Esophagus muscularis mucosa (tissue), 4 donors: ENCODE measurements at regions not wholly inside any gene's neighbourhood (a gene's known extent, or its start where the extent isn't known, plus 50 kb on each side); places are given as distances from the start of the nearest gene placed in this dataset.
"Not testable (repeated sequence)": the region's sequence is repeated elsewhere in the genome, so short reads cannot be mapped to it uniquely, and the experiment has no call there.

ENCODE experiments used
- DNase-seq: peaks from one replicate; pipeline ENCODE4 v3.0.0-alpha.2; 2017; ENCODE audit errors: extremely low spot score
- H3K27ac ChIP-seq, 4 donors: fragments of 200-600 bp; sonication (generic); replicated peaks in 1 of 4; 1 replicate in 3 of 4; 2 replicates in 1 of 4; pipeline ENCODE4 v1.5.1; 2016 to 2019; ENCODE audit warnings: mild to moderate bottlenecking in 1 of 4
- H3K27me3 ChIP-seq, 4 donors: fragments of 200-600 bp; sonication (generic); one replicate each; pipeline versions ENCODE4 v1.5.1 to v1.6.0; 2016 to 2019
- H3K36me3 ChIP-seq, 4 donors: fragments of 200-600 bp; sonication (generic); one replicate each; pipeline ENCODE4 v1.5.1; 2016 to 2019
- H3K4me1 ChIP-seq, 4 donors: fragments of 200-600 bp; sonication (generic); one replicate each; pipeline ENCODE4 v1.5.1; 2016 to 2019
- H3K4me3 ChIP-seq, 4 donors: fragments of 200-600 bp; sonication (generic); 1 replicate in 2 of 4; 2 replicates in 2 of 4; pipeline ENCODE4 v1.5.1; 2016 to 2019; ENCODE audit warnings: mild to moderate bottlenecking in 4 of 4, moderate library complexity in 1 of 4
- H3K9me3 ChIP-seq, 4 donors: fragments of 200-600 bp; sonication (generic); 1 replicate in 3 of 4; 2 replicates in 1 of 4; pipeline ENCODE4 v1.5.1; 2016 to 2019
- WGBS: methylation state at CpG from one replicate; pipeline ENCODE4 v1.1.5; 2018; 5-methylcytosine and 5-hydroxymethylcytosine counted together
- intact Hi-C: fragments of 100-400 bp; cut with DNase I; formaldehyde crosslinking; loops from one replicate; pipeline ENCODE4 v1.15.1; 2023

GRCh38 chr2:111577154-111577885, 306.7 kb downstream of the ANAPC1 start:
- H3K27ac ChIP-seq, H3K4me1 ChIP-seq, H3K9me3 ChIP-seq, H3K4me3 ChIP-seq, intact Hi-C loops, H3K36me3 ChIP-seq, H3K27me3 ChIP-seq, DNase-seq: not testable (repeated sequence)
- WGBS = 95% methylated on average over 17 of the region's 18 CpGs

- H3K36me3 ChIP-seq, H3K9me3 ChIP-seq, H3K4me1 ChIP-seq, H3K4me3 ChIP-seq, DNase-seq, H3K27ac ChIP-seq, H3K27me3 ChIP-seq, intact Hi-C loops: not testable (repeated sequence)
- WGBS = 88% methylated on average over 10 of the region's 10 CpGs
These were observed 304.4 kb downstream of the ANAPC1 start for GRCh38 chr2:111579500-111580134.

GRCh38 chr2:111580616-111581015, 303.4 kb downstream of the ANAPC1 start:
- intact Hi-C loops, H3K27me3 ChIP-seq: not testable (repeated sequence)
- WGBS = no CpG with 5 or more reads among the region's 6 CpGs

DNA sequence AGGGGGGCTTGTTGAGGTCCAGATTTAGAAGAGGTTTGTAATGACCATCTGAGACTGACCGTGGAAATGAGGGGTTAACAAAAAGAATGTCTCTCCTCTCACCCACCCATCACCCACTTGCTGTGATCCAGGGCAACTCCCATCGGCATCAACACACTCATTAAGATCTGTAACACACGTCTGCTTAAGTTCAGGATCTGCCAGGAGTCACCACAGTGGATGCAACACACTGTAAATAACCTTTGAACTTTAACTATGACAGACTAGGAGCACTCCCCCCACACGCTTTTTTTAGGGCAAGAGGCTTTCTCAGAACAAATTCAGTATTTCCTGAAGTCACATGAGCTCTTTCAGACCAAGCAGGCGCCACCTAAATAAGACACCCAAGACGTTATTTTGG, 301.9 kb downstream of the ANAPC1 start:
- 66% methylated on average over 6 of the region's 6 CpGs for WGBS
- H3K9me3 ChIP-seq, DNase-seq, H3K4me1 ChIP-seq, H3K36me3 ChIP-seq, H3K27ac ChIP-seq, H3K27me3 ChIP-seq, intact Hi-C loops, H3K4me3 ChIP-seq: not testable (repeated sequence)

More at GRCh38 chr2:111580616-111581015, 303.4 kb downstream of the ANAPC1 start:
- H3K36me3 ChIP-seq, H3K4me3 ChIP-seq, H3K4me1 ChIP-seq, H3K9me3 ChIP-seq, DNase-seq, H3K27ac ChIP-seq: not testable (repeated sequence)

DNA sequence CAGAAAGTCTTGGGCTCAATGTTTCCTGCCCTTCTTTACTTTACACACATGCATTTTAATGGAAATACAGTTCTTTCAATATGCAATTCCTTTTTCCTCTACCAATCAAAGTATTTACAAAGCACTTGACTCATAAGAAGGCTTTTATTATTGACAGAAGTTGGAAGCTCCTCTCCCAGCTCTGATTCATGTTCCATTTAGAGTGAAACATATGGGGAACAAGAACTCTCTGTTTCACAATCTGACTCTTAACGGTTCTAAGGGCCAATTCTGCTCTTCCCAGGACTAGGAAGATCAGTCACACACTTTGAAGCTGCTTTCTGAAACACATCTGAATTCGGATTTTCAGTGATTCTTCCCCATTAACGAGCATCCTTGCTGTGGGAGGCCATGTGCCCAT, 300.5 kb downstream of the ANAPC1 start:
- DNase-seq, H3K4me1 ChIP-seq, H3K36me3 ChIP-seq, H3K27ac ChIP-seq, H3K9me3 ChIP-seq, H3K4me3 ChIP-seq, H3K27me3 ChIP-seq, intact Hi-C loops: not testable (repeated sequence)
- WGBS = no CpG with 5 or more reads among the region's 3 CpGs

DNA sequence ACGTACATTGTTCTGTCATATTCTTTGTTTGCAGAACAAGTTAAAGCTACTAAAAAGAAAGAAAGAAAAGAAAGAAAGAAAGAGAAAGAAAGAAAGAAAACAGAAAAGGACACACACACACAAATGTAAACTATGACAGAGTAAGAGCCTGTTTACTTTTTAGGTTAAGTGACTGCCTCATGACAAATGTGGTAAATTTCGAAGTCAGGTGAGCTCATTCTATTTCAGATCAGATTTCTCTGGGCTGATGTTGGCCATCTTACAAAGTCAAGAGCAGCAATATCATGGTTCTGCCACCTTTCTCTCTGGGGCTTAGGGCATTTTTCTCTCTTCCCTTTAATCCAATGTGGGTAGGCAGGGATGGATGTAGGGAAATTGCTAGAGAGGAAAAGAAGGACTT, 299.5 kb downstream of the ANAPC1 start:
- H3K27me3 ChIP-seq, intact Hi-C loops, H3K4me3 ChIP-seq, H3K27ac ChIP-seq, H3K9me3 ChIP-seq, H3K4me1 ChIP-seq, H3K36me3 ChIP-seq, DNase-seq: not testable (repeated sequence)
- WGBS = 84% methylated on average over 1 of the region's 2 CpGs

- WGBS = no CpG with 5 or more reads among the region's 6 CpGs
- H3K9me3 ChIP-seq, H3K4me3 ChIP-seq, intact Hi-C loops, H3K4me1 ChIP-seq, DNase-seq, H3K27ac ChIP-seq, H3K36me3 ChIP-seq, H3K27me3 ChIP-seq: not testable (repeated sequence)
These were observed 299.0 kb downstream of the ANAPC1 start for GRCh38 chr2:111584950-111585349.

GRCh38 chr2:111586014-111586413, 298.0 kb downstream of the ANAPC1 start:
- WGBS = 67% methylated on average over 1 of the region's 2 CpGs
- H3K27me3 ChIP-seq, intact Hi-C loops, H3K4me1 ChIP-seq, H3K36me3 ChIP-seq, DNase-seq, H3K9me3 ChIP-seq, H3K4me3 ChIP-seq, H3K27ac ChIP-seq: not testable (repeated sequence)

- H3K9me3 ChIP-seq, intact Hi-C loops, H3K27ac ChIP-seq, H3K27me3 ChIP-seq, H3K36me3 ChIP-seq, H3K4me3 ChIP-seq, H3K4me1 ChIP-seq, DNase-seq: not testable (repeated sequence)
- 100% methylated on average over 1 of the region's 7 CpGs for WGBS
These were observed 288.9 kb downstream of the ANAPC1 start for GRCh38 chr2:111595072-111595471.

- H3K27ac ChIP-seq, H3K9me3 ChIP-seq, intact Hi-C loops, H3K36me3 ChIP-seq, H3K27me3 ChIP-seq, H3K4me3 ChIP-seq, H3K4me1 ChIP-seq, DNase-seq: not testable (repeated sequence)
- 67% methylated on average over 1 of the region's 4 CpGs for WGBS
These were observed 286.9 kb downstream of the ANAPC1 start for GRCh38 chr2:111596808-111597705.

GRCh38 chr2:111598944-111599343, 285.0 kb downstream of the ANAPC1 start:
- DNase-seq, H3K4me3 ChIP-seq, intact Hi-C loops, H3K36me3 ChIP-seq, H3K4me1 ChIP-seq, H3K27ac ChIP-seq, H3K9me3 ChIP-seq, H3K27me3 ChIP-seq: not testable (repeated sequence)
- 100% methylated on average over 1 of the region's 2 CpGs for WGBS

DNA sequence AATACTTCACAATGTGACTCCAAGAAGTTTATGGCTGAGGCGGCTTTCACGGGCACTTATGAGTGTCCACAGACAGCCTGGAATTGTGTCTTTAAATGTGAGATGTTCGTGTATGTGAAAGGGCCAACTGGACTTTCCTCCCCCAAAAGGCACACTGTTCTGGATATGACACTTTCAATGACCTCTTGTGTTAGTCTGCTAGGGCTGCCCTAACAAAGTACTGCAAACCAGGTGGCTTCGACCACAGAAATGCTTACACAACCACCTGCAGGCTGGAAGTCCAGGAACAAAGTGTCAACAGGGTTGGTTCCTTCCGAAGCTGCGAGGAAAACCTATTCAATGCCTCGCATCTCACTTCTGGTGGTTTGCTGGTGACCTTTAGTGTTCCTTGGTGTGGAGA, 281.7 kb downstream of the ANAPC1 start:
- H3K27ac ChIP-seq, H3K4me3 ChIP-seq, H3K36me3 ChIP-seq, H3K27me3 ChIP-seq, DNase-seq, intact Hi-C loops, H3K4me1 ChIP-seq, H3K9me3 ChIP-seq: not testable (repeated sequence)
- 80% methylated on average over 1 of the region's 7 CpGs for WGBS
